AG04449 (cell line): ENCODE measurements at regions not wholly inside any gene's neighbourhood (a gene's known extent, or its start where the extent isn't known, plus 50 kb on each side); places are given as distances from the start of the nearest gene placed in this dataset.

Source experiments
- CTCF ChIA-PET: fragments of 350-600 bp; formaldehyde crosslinking; extraction: SDS; loops from one replicate; lab custom pipeline; 2021; ENCODE audit warnings: antibody characterized with exemption; lab: Yijun Ruan, JAX
- POLR2A ChIA-PET: fragments of 400-600, 350-600 bp; formaldehyde crosslinking; extraction: SDS; loops from one replicate; lab custom pipeline; 2020; ENCODE audit warnings: antibody characterized with exemption, inconsistent platforms; lab: Yijun Ruan, JAX
- DNase-seq: peaks from one replicate; pipeline ENCODE4 v3.0.0-alpha.2; 2010; ENCODE audit warnings: low read depth, low spot score
- H3K4me3 ChIP-seq: 2 replicates; pipeline ENCODE4 v1.5.1; 2011; ENCODE audit warnings: low read depth, mild to moderate bottlenecking, control low read depth, low read length
- TF ChIP-seq, protein P1 (sequence below): IDR thresholded peaks from one replicate; pipeline ENCODE4 v1.5.1; 2011; ENCODE audit warnings: mild to moderate bottlenecking, moderate library complexity, low read length, control low read depth, inconsistent platforms; ENCODE audit not compliant: insufficient read depth; ENCODE audit errors: missing control alignments

DNA sequence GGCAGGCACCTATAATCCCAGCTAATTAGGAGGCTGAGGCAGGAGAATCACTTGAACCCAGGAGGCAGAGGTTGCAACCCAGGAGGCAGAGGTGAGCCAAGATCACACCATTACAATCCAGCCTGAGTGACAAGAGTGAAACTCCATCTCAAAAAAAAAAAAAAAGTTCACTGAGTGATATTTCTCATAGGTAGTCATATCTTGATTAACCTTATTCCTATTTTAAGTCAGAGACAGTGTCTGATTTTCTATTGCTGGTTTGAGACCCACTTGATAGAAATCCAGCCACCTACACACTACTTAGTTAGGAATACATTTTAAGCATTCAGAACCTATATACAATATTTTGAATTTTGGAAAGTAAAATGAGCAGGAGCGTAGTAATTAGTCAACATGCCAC is 357.4 kb upstream of the ADGRL2 start:
- no peak for DNase-seq
- no peak overlapping the region for H3K4me3 ChIP-seq
- ChIA-PET POLR2A (no interaction called here), CTCF (no interaction called here)
- TF ChIP-seq, protein P1, sequence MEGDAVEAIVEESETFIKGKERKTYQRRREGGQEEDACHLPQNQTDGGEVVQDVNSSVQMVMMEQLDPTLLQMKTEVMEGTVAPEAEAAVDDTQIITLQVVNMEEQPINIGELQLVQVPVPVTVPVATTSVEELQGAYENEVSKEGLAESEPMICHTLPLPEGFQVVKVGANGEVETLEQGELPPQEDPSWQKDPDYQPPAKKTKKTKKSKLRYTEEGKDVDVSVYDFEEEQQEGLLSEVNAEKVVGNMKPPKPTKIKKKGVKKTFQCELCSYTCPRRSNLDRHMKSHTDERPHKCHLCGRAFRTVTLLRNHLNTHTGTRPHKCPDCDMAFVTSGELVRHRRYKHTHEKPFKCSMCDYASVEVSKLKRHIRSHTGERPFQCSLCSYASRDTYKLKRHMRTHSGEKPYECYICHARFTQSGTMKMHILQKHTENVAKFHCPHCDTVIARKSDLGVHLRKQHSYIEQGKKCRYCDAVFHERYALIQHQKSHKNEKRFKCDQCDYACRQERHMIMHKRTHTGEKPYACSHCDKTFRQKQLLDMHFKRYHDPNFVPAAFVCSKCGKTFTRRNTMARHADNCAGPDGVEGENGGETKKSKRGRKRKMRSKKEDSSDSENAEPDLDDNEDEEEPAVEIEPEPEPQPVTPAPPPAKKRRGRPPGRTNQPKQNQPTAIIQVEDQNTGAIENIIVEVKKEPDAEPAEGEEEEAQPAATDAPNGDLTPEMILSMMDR, result no peak

DNA sequence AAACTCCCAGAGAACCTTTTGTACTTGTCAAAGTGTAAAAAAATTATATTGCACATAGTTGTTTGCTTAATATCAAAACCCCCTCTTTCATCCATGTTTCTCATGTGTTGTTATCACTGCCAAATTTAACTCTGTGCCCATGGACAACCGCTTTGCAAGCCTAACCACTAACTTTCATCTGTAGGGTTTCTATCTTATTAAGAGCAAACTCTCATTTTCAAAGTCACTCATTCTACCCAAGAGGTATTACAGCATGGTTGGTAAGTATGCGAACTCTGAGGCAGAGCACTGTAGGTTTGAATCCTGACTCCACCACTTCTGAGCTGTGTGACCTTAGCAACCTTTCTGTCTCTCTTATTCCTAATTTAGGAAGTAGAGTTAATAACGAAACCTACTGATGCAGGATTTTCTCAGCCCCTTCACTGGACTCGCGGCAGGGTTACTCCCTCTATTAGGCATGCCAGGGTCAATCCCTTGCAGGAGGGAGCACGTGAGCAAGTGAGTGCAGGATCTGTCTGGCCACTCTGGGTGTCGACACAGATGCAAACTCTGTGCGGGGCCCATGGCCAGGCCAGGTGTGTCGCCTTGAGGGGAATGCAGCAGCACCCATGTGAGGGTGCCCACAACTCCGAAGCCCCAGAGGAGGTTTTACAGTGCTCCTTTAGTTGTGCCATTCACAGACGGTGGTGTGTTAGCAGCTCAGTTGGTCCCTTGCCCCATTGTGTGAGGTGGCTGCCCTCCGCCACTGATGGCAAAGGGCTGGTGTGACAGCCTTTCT is 361.5 kb upstream of the ADGRL2 start:
- POLR2A ChIA-PET, result no interaction called here
- H3K4me3 ChIP-seq, result no peak overlapping the region
- DNase-seq, result no peak
- TF ChIP-seq, protein P1, result no peak
- CTCF ChIA-PET, result no interaction called here

DNA sequence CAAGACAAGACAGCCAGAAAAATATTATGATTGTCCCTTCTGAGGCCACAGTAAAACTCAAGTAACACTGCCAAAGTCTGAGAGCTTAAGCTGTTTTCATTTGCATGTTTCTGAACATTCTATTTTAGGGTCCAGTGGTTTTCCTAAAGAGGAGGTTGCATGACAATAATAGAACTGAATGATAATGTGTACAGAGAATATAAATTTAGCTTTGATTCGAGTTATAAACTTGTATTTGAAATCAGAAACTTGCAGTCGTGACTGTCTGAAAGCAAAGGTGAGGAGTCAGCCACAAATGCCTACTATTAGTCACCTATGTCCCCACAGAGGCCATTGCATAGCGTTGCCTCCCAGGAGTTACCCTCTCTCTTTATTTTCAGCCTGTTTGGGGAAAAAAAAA is 363.1 kb upstream of the ADGRL2 start:
- CTCF ChIA-PET, result no interaction called here
- POLR2A ChIA-PET, result no interaction called here
- DNase-seq, result no peak
- H3K4me3 ChIP-seq, result no peak overlapping the region
- TF ChIP-seq, protein P1, result no peak

DNA sequence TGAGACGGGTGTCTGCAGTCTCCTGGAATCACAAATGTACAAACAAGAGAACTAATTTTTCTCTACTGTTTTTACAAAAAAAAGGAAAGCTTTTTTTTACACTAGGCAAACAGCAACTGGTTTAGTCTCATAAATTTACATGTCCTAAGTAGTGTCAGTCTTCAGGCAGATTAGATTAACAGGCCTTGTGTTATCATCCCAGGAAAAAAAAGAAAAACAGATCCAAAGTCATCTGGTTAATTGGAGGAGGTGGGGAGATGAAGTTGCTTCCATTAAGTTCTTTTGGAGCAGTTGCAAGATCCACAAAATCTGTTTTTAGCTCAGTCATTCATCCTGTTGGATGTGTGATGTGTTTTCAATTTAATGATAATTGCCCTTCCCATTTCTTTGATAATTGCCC is 363.5 kb upstream of the ADGRL2 start:
- no peak overlapping the region for H3K4me3 ChIP-seq
- ChIA-PET POLR2A (no interaction called here), CTCF (no interaction called here)
- no peak for DNase-seq
- TF ChIP-seq, protein P1, result no peak

DNA sequence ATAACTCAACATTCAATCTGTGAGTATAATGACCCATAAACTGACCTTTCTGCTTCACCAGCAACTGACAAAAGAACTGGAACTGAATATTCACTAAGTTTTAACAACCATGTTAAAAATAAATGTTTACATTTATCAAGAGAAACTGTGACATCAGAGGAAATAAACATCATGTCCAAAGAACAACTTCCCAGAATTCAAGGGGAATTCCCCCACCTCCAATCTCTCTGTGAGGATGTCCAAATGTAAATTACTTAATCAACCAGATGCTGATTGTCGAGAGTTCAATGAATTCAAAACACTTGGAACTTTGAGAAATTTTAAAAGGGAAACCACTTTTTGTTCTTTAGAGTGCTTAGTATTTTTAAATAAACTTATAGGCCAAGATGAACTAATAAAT is 365.6 kb upstream of the ADGRL2 start:
- DNase-seq, result no peak
- ChIA-PET CTCF (no interaction called here), POLR2A (no interaction called here)
- H3K4me3 ChIP-seq, result no peak overlapping the region
- TF ChIP-seq, protein P1, result no peak

DNA sequence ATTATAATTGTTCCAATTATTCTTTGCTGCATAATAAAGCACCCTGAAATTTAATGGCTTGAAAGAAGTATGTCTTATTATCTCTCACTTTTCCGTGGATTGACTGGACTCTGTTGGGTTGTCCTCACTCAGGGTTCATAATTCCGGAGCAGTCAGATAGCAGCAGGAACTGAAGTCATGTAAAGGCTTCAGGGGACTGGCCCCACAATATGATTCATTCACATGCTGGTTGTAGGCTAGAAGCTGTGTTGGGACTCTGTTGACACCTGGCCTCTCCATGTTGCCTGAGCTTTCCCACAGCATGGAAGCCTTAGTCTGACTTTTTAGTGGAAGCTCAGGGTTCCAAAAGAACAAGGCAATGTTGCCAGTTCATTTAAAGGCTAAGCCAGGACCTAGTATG is 367.1 kb upstream of the ADGRL2 start:
- ChIA-PET CTCF (no interaction called here), POLR2A (no interaction called here)
- no peak for DNase-seq
- no peak overlapping the region for H3K4me3 ChIP-seq
- TF ChIP-seq, protein P1, result no peak
